ENCODE measurements at regions not wholly inside any gene's neighbourhood (a gene's known extent, or its start where the extent isn't known, plus 50 kb on each side); places are given as distances from the start of the nearest gene placed in this dataset.

DNA sequence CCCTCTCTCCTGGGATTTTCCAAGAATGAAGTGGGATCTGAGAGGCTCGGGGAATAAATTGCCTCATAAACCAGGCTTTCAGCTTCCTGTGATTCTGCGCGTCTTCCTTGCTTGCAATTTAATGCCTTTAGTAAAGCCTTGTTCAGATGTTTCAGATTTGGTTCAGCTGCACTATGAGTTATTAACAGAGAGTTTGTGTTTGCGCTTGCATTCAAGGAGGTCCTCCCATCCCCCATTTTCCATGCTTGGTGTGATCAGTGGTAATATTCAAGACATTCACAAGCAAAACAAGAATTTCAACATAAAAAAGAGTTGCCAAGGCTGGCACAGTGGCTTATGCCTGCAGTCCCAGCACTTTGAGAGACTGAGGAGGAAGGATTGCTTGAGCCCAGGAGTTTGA, 1068.9 kb downstream of the TYW1 start:
- no peak overlapping the region for H3K27ac ChIP-seq (replicated peaks in 1 of 4)
- no peaks in the 10 kb centered on the region for H3K27me3 ChIP-seq
- H3K9me3 ChIP-seq, result no peaks in the 10 kb centered on the region
- no peaks in the 10 kb centered on the region for H3K36me3 ChIP-seq
- no peak overlapping the region for H3K4me3 ChIP-seq
- no peaks in the 10 kb centered on the region for H3K4me1 ChIP-seq
- TF ChIP-seq EP300 (IDR thresholded peaks at IDR 0.05), result no peak
- TF ChIP-seq, protein P1, sequence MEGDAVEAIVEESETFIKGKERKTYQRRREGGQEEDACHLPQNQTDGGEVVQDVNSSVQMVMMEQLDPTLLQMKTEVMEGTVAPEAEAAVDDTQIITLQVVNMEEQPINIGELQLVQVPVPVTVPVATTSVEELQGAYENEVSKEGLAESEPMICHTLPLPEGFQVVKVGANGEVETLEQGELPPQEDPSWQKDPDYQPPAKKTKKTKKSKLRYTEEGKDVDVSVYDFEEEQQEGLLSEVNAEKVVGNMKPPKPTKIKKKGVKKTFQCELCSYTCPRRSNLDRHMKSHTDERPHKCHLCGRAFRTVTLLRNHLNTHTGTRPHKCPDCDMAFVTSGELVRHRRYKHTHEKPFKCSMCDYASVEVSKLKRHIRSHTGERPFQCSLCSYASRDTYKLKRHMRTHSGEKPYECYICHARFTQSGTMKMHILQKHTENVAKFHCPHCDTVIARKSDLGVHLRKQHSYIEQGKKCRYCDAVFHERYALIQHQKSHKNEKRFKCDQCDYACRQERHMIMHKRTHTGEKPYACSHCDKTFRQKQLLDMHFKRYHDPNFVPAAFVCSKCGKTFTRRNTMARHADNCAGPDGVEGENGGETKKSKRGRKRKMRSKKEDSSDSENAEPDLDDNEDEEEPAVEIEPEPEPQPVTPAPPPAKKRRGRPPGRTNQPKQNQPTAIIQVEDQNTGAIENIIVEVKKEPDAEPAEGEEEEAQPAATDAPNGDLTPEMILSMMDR (IDR thresholded peaks at IDR 0.05), result no peak
- no peak for TF ChIP-seq POLR2AphosphoS5 (IDR thresholded peaks at IDR 0.05)
- no peak for TF ChIP-seq POLR2A (IDR thresholded peaks at IDR 0.05; ENCODE audit: low read depth)
- intact Hi-C loops (cut with DNase I), result no loop called here
- WGBS, result 82% methylated on average over 4 of the region's 4 CpGs
- DNase-seq (ENCODE audit: extremely low spot score), result no peak

DNA sequence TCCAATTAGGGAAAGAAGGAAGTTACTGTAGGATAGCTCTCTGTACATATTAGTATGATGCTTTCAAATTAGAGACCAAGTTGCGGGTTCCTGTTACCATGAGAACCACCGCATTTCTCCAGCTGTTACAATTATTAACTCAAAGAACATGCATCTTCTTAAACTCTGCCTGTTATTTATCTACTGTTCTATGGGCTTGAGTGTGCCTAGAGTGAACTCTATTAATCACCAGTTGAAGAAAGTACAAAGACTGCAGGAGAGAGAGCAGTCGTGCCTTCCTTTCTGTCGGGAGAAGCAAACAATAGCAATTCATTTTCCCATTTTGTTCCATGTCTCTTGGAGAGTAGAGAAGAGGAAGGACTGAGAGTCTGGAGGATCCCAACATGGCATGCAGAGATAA, 1071.2 kb downstream of the TYW1 start:
- Histone ChIP-seq H3K27ac (replicated peaks in 1 of 4) (no peak overlapping the region), H3K9me3 (no peaks in the 10 kb centered on the region), H3K36me3 (no peaks in the 10 kb centered on the region), H3K4me1 (no peaks in the 10 kb centered on the region), H3K4me3 (no peak overlapping the region), H3K27me3 (no peaks in the 10 kb centered on the region)
- TF ChIP-seq, protein P1 (IDR thresholded peaks at IDR 0.05), result no peak
- TF ChIP-seq POLR2AphosphoS5 (IDR thresholded peaks at IDR 0.05) (no peak), POLR2A (IDR thresholded peaks at IDR 0.05; ENCODE audit: low read depth) (no peak), EP300 (IDR thresholded peaks at IDR 0.05) (no peak)
- 38% methylated on average over 4 of the region's 4 CpGs for WGBS
- DNase-seq (ENCODE audit: extremely low spot score), result no peak
- intact Hi-C loops (cut with DNase I), result no loop called here

DNA sequence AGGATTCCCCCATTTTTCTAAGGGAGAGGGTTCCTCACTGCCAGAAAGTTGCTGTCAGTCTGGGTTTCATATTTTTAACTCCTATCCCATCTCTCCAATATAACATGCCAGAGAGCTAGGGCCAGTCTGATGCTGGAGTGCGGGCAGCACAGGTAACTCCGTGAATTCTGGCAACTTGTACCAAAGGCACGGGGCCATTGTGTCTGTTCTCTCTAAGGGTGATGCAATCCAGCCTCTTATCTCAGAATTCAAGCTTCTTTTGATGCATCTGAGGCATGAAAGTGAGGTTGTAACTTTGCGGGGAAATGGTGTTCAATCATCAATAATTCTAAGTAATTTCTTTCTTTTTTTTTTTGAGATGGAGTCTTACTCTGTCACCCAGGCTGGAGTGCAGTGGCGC, 1074.4 kb downstream of the TYW1 start:
- Histone ChIP-seq H3K4me3 (no peak overlapping the region), H3K4me1 (no peaks in the 10 kb centered on the region), H3K27me3 (no peaks in the 10 kb centered on the region), H3K9me3 (no peaks in the 10 kb centered on the region), H3K27ac (replicated peaks in 1 of 4) (no peak overlapping the region), H3K36me3 (no peaks in the 10 kb centered on the region)
- WGBS, result 96% methylated on average over 5 of the region's 5 CpGs
- DNase-seq (ENCODE audit: extremely low spot score), result no peak
- intact Hi-C loops (cut with DNase I), result no loop called here
- no peak for TF ChIP-seq POLR2AphosphoS5 (IDR thresholded peaks at IDR 0.05)
- no peak for TF ChIP-seq POLR2A (IDR thresholded peaks at IDR 0.05; ENCODE audit: low read depth)
- TF ChIP-seq, protein P1 (IDR thresholded peaks at IDR 0.05), result no peak
- no peak for TF ChIP-seq EP300 (IDR thresholded peaks at IDR 0.05)

DNA sequence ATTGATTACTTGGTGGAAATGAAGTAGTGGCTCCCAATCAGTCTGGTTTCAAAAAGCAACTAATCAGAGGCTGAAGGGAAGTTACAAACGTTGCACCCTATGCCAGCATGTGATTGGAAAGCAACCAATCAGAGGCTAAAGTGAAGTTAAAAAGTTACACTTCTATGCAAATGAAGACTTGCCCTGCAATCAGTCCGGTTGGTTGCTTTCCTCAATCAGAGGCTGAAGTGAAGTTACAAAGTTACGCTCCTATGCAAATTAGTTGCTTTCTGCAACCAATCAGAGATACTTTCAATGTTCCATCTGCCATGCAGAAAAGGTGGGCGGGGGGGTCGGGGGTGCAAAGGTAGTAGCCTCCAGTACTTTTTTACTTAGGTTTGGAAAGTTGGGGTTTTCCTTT, 1077.1 kb downstream of the TYW1 start:
- Histone ChIP-seq H3K27ac (replicated peaks in 1 of 4) (no peak overlapping the region), H3K27me3 (no peaks in the 10 kb centered on the region), H3K4me1 (no peaks in the 10 kb centered on the region), H3K9me3 (no peaks in the 10 kb centered on the region), H3K4me3 (no peak overlapping the region), H3K36me3 (no peaks in the 10 kb centered on the region)
- DNase-seq (ENCODE audit: extremely low spot score), result no peak
- intact Hi-C loops (cut with DNase I), result no loop called here
- WGBS, result 72% methylated on average over 5 of the region's 5 CpGs
- TF ChIP-seq EP300 (IDR thresholded peaks at IDR 0.05), result no peak
- TF ChIP-seq, protein P1 (IDR thresholded peaks at IDR 0.05), result no peak
- no peak for TF ChIP-seq POLR2A (IDR thresholded peaks at IDR 0.05; ENCODE audit: low read depth)
- no peak for TF ChIP-seq POLR2AphosphoS5 (IDR thresholded peaks at IDR 0.05)

DNA sequence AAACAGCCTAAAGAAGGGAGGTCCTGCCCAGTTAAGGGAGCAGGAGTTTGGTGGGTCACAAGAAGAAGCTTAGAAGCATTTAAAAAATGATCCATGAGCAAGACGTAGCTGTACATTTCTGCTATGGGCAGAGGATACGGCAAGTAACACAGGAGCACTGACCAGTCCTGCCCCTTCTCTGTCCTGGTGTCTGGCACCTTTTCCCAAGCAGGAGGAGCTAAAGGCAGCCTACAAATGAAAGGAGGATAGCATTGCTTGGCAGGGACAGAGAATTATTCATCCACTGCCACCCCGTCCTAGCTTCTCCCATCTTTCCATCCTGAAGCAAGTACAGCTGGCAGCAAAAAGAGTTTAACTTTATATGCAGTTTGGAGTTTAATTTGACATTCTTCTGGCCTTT, 1077.6 kb downstream of the TYW1 start:
- H3K27ac ChIP-seq (replicated peaks in 1 of 4), result no peak overlapping the region
- H3K9me3 ChIP-seq, result no peaks in the 10 kb centered on the region
- H3K27me3 ChIP-seq, result no peaks in the 10 kb centered on the region
- no peaks in the 10 kb centered on the region for H3K36me3 ChIP-seq
- no peak overlapping the region for H3K4me3 ChIP-seq
- no peak for DNase-seq (ENCODE audit: extremely low spot score)
- TF ChIP-seq POLR2A (IDR thresholded peaks at IDR 0.05; ENCODE audit: low read depth), result no peak
- no peak for TF ChIP-seq POLR2AphosphoS5 (IDR thresholded peaks at IDR 0.05)
- TF ChIP-seq, protein P1 (IDR thresholded peaks at IDR 0.05), result no peak
- no peak for TF ChIP-seq EP300 (IDR thresholded peaks at IDR 0.05)
- WGBS, result 60% methylated on average over 3 of the region's 3 CpGs
- intact Hi-C loops (cut with DNase I), result no loop called here
- no peaks in the 10 kb centered on the region for H3K4me1 ChIP-seq

All from esophagus muscularis mucosa (tissue), 4 donors.